ENCODE measurements at regions not wholly inside any gene's neighbourhood (a gene's known extent, or its start where the extent isn't known, plus 50 kb on each side); places are given as distances from the start of the nearest gene placed in this dataset.

- TF ChIP-seq LEF1 (IDR thresholded peaks at IDR 0.05; ENCODE audit: borderline replicate concordance) (no peak), CTBP1 (IDR thresholded peaks at IDR 0.05; ENCODE audit: borderline replicate concordance) (no peak), BHLHE40 (IDR thresholded peaks at IDR 0.05; ENCODE audit: borderline replicate concordance) (no peak), SUZ12 (IDR thresholded peaks at IDR 0.05) (no peak)
- ChIA-PET POLR2A (no interaction called here), CTCF (no interaction called here)
- DNase-seq (ENCODE audit: extremely low spot score) = no peak
Measured at GRCh38 chr2:138115666-138116065, 151.4 kb downstream of the HNMT start.

DNA sequence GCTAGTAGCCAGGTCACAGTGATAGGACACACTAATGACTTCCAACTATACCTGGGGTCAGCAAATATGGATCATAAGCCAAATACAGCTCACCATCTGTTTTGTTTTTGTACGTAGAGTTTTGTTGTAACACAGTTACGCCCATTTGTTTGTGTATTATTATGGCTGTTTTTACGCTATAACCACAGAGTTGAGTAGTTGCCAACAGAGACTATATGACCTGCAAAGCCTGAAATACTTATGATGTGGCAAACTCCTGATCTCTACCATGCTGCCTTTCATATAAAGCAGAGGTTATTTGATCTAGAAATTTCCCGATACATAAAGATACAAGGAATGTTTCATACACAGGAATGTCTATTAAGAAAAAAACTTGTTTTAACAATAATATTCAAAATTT, 152.2 kb downstream of the HNMT start:
- TF ChIP-seq, protein P1, sequence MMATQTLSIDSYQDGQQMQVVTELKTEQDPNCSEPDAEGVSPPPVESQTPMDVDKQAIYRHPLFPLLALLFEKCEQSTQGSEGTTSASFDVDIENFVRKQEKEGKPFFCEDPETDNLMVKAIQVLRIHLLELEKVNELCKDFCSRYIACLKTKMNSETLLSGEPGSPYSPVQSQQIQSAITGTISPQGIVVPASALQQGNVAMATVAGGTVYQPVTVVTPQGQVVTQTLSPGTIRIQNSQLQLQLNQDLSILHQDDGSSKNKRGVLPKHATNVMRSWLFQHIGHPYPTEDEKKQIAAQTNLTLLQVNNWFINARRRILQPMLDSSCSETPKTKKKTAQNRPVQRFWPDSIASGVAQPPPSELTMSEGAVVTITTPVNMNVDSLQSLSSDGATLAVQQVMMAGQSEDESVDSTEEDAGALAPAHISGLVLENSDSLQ (IDR thresholded peaks at IDR 0.05) = no peak
- TF ChIP-seq L3MBTL2 (conservative IDR thresholded peaks at IDR 0.05) = no peak
- TF ChIP-seq CTBP1 (IDR thresholded peaks at IDR 0.05; ENCODE audit: borderline replicate concordance) = no peak
- TF ChIP-seq FOXA1 (IDR thresholded peaks at IDR 0.05) = no peak
- no peak for TF ChIP-seq SP1 (IDR thresholded peaks at IDR 0.05)
- TF ChIP-seq BHLHE40 (IDR thresholded peaks at IDR 0.05; ENCODE audit: borderline replicate concordance) = no peak
- no peak for TF ChIP-seq ARNT (IDR thresholded peaks at IDR 0.05)
- TF ChIP-seq ELF4 (IDR thresholded peaks at IDR 0.05) = no peak
- TF ChIP-seq FOXK2 (IDR thresholded peaks at IDR 0.05) = no peak
- CTCF ChIA-PET = no interaction called here
- no peak for DNase-seq (ENCODE audit: extremely low spot score)
- POLR2A ChIA-PET = no interaction called here

DNA sequence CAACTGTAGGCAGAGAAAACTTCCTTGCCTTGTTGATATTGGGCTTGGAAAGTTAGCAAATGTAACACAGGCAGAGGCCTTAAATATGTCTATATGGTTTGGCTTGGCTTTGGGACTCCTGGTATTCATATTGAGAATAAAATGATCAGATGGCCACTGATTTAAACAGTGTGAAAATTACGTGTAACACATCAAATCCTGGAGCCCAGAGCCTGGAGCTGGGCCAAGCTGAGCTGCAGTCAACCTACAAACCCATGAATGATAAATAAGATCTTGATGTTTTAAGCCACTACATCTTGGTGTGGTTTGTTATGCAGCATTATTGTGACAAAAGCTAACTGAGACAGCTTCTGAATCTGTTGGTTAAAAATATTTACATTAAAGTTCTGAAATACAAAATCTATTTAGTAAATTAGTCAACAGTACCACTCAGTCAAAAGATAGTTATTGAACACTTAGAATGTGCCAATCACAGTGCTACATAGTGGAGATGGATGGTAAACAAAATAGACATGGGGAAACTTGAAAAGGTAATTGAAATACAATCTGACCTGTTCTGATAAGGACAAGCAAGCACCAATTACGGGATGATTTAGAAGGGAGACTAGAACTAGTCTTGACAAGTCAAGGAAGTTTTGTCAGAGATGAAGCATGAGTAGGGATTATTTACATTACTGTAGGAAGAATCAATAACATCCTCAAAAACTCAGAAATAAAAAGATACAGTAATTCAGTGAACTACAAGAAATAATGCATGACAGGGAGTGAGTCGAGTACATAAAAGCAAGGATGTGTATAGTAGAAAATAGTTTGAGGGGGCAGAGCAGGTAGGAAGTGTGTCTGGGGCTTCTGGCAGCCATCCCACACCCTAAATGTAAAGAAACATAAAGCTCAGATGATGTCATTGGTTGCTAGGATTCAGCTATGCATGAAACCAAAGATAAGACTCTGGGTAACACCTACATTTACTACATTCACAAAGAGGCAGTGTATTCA, 157.7 kb downstream of the HNMT start:
- no peak for TF ChIP-seq L3MBTL2 (conservative IDR thresholded peaks at IDR 0.05)
- no peak for TF ChIP-seq FOXK2 (IDR thresholded peaks at IDR 0.05)
- no peak for TF ChIP-seq HDGF (IDR thresholded peaks at IDR 0.05; ENCODE audit: borderline replicate concordance)
- no peak for TF ChIP-seq LEF1 (IDR thresholded peaks at IDR 0.05; ENCODE audit: borderline replicate concordance)
- TF ChIP-seq ARNT (IDR thresholded peaks at IDR 0.05) = no peak
- TF ChIP-seq CTBP1 (IDR thresholded peaks at IDR 0.05; ENCODE audit: borderline replicate concordance) = no peak
- no peak for TF ChIP-seq FOXA1 (IDR thresholded peaks at IDR 0.05)
- DNase-seq (ENCODE audit: extremely low spot score) = no peak
- ChIA-PET POLR2A (no interaction called here), CTCF (interaction anchor here (1.1 kb wide), 1 partner anchor 9 kb away, joined by 4 read pairs; no protein-coding TSS in a partner anchor)

- TF ChIP-seq ZNF384 (IDR thresholded peaks at IDR 0.05) (no peak), TARDBP (IDR thresholded peaks at IDR 0.05) (no peak), L3MBTL2 (conservative IDR thresholded peaks at IDR 0.05) (no peak), SUZ12 (IDR thresholded peaks at IDR 0.05) (no peak), ARNT (IDR thresholded peaks at IDR 0.05) (no peak), HDGF (IDR thresholded peaks at IDR 0.05; ENCODE audit: borderline replicate concordance) (no peak), FOXK2 (IDR thresholded peaks at IDR 0.05) (no peak), CTBP1 (IDR thresholded peaks at IDR 0.05; ENCODE audit: borderline replicate concordance) (no peak), FOXM1 (IDR thresholded peaks at IDR 0.05; ENCODE audit: borderline replicate concordance) (no peak), LEF1 (IDR thresholded peaks at IDR 0.05; ENCODE audit: borderline replicate concordance) (no peak), NFRKB (IDR thresholded peaks at IDR 0.05) (no peak), BHLHE40 (IDR thresholded peaks at IDR 0.05; ENCODE audit: borderline replicate concordance) (no peak), FOXA1 (IDR thresholded peaks at IDR 0.05) (no peak), SP1 (IDR thresholded peaks at IDR 0.05) (no peak), ELF4 (IDR thresholded peaks at IDR 0.05) (no peak)
- TF ChIP-seq, protein P1 (IDR thresholded peaks at IDR 0.05) = no peak
- ChIA-PET CTCF (no interaction called here), POLR2A (no interaction called here)
- no peak for DNase-seq (ENCODE audit: extremely low spot score)
Measured at GRCh38 chr2:138122891-138123290, 158.6 kb downstream of the HNMT start.

DNA sequence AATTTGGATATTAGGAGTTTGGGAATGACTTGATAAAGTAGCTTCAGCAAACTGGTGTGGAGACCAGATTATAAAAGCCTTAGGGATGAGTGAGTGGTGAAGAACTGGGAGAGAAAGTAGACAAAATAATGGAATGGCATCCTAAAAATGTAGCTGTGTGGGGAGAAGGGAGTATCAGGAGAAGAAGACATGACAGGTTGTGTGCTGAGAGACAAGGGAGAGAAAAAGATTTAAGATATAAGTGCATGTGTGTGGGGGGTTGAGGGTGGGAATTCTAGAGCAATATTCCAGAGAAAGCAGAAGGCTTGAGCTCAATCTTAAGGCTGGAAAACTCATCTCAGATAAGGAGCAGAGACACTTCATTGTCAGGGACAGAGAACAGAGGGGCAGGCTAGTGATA, 159.5 kb downstream of the HNMT start:
- no peak for TF ChIP-seq BHLHE40 (IDR thresholded peaks at IDR 0.05; ENCODE audit: borderline replicate concordance)
- no peak for TF ChIP-seq SP1 (IDR thresholded peaks at IDR 0.05)
- no peak for TF ChIP-seq LEF1 (IDR thresholded peaks at IDR 0.05; ENCODE audit: borderline replicate concordance)
- DNase-seq (ENCODE audit: extremely low spot score) = no peak
- ChIA-PET POLR2A (no interaction called here), CTCF (interaction anchor here (0.6 kb wide), 1 partner anchor 184 kb away, joined by 4 read pairs; no protein-coding TSS in a partner anchor)

GRCh38 chr2:138124521-138124920, 160.2 kb downstream of the HNMT start:
- ChIA-PET CTCF (no interaction called here), POLR2A (no interaction called here)
- DNase-seq (ENCODE audit: extremely low spot score) = no peak
- TF ChIP-seq L3MBTL2 (conservative IDR thresholded peaks at IDR 0.05) (no peak), ARNT (IDR thresholded peaks at IDR 0.05) (no peak), LEF1 (IDR thresholded peaks at IDR 0.05; ENCODE audit: borderline replicate concordance) (no peak), HDGF (IDR thresholded peaks at IDR 0.05; ENCODE audit: borderline replicate concordance) (no peak), CTBP1 (IDR thresholded peaks at IDR 0.05; ENCODE audit: borderline replicate concordance) (no peak), TARDBP (IDR thresholded peaks at IDR 0.05) (no peak), SP1 (IDR thresholded peaks at IDR 0.05) (no peak), BHLHE40 (IDR thresholded peaks at IDR 0.05; ENCODE audit: borderline replicate concordance) (no peak), FOXK2 (IDR thresholded peaks at IDR 0.05) (no peak), FOXA1 (IDR thresholded peaks at IDR 0.05) (no peak), NFRKB (IDR thresholded peaks at IDR 0.05) (no peak), FOXM1 (IDR thresholded peaks at IDR 0.05; ENCODE audit: borderline replicate concordance) (no peak), ZNF384 (IDR thresholded peaks at IDR 0.05) (no peak), SUZ12 (IDR thresholded peaks at IDR 0.05) (no peak), ELF4 (IDR thresholded peaks at IDR 0.05) (no peak)
- TF ChIP-seq, protein P1 (IDR thresholded peaks at IDR 0.05) = no peak
